Upper lobe of left lung (tissue), 4 donors: ENCODE measurements at regions not wholly inside any gene's neighbourhood (a gene's known extent, or its start where the extent isn't known, plus 50 kb on each side); places are given as distances from the start of the nearest gene placed in this dataset.

Experiments used
- EP300 ChIP-seq, 4 donors: sonication (generic); formaldehyde crosslinking; IDR thresholded peaks; one replicate each; pipeline ENCODE4 v1.5.1; 2017; ENCODE audit warnings: antibody characterized with exemption in 4 of 4, control low read depth in 2 of 4
- POLR2A ChIP-seq, 4 donors: fragments of 450-650 bp; IDR thresholded peaks; one replicate each; pipeline ENCODE4 v1.5.1; 2016 to 2017; ENCODE audit warnings: antibody characterized with exemption in 4 of 4, mild to moderate bottlenecking in 2 of 4
- POLR2AphosphoS5 ChIP-seq, 2 donors: sonication (generic); formaldehyde crosslinking; IDR thresholded peaks; one replicate each; pipeline ENCODE4 v1.5.1; 2017; ENCODE audit warnings: antibody characterized with exemption in 2 of 2
- TF ChIP-seq, protein P1 (sequence below), 6 experiments: fragments of 450-650 bp in 4 of 6; fragments of 200-600 bp in 2 of 6; sonication (generic) in 2 of 6; IDR thresholded peaks; one replicate each; pipeline ENCODE4 v1.5.1; 2016 to 2019; ENCODE audit warnings: antibody characterized with exemption in 6 of 6

DNA sequence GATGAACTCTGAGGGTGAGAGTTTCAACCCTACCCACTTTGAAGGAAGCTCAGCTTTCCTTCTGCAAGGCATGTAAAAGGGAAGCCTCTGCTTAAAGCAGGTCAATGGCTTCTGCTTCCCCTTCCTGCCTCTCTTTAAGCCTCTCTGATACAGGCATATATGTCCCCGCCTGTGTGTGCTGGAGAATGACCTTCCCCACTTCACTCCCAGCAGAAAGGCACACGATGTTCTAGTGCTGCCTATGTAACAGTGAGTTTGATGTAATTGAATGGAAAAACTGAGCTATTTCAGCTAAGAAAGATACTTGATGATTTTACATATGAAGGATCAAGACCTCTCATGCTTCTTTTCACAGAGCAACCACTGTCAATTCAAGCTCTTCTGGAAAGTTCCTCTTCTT, 632.2 kb downstream of the HACE1 start:
- TF ChIP-seq, protein P1, sequence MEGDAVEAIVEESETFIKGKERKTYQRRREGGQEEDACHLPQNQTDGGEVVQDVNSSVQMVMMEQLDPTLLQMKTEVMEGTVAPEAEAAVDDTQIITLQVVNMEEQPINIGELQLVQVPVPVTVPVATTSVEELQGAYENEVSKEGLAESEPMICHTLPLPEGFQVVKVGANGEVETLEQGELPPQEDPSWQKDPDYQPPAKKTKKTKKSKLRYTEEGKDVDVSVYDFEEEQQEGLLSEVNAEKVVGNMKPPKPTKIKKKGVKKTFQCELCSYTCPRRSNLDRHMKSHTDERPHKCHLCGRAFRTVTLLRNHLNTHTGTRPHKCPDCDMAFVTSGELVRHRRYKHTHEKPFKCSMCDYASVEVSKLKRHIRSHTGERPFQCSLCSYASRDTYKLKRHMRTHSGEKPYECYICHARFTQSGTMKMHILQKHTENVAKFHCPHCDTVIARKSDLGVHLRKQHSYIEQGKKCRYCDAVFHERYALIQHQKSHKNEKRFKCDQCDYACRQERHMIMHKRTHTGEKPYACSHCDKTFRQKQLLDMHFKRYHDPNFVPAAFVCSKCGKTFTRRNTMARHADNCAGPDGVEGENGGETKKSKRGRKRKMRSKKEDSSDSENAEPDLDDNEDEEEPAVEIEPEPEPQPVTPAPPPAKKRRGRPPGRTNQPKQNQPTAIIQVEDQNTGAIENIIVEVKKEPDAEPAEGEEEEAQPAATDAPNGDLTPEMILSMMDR (IDR thresholded peaks at IDR 0.05) = no peak
- no peak for TF ChIP-seq EP300 (IDR thresholded peaks at IDR 0.05)
- TF ChIP-seq POLR2AphosphoS5 (IDR thresholded peaks at IDR 0.05) = no peak
- TF ChIP-seq POLR2A (IDR thresholded peaks at IDR 0.05) = no peak
